Stimulated activated CD8-positive, alpha-beta memory T cell treated with anti-CD3 and anti-CD28 coated beads, Interleukin-12 subunit alpha, Interleukin-12 subunit beta, amount 100 ng/mL, for 24 hours (primary cell): ENCODE measurements at regions not wholly inside any gene's neighbourhood (a gene's known extent, or its start where the extent isn't known, plus 50 kb on each side); places are given as distances from the start of the nearest gene placed in this dataset.

Source experiments
- DNase-seq: peaks from one replicate; pipeline ENCODE4 v3.0.0-alpha.2; 2020; ENCODE audit errors: extremely low read depth

DNA sequence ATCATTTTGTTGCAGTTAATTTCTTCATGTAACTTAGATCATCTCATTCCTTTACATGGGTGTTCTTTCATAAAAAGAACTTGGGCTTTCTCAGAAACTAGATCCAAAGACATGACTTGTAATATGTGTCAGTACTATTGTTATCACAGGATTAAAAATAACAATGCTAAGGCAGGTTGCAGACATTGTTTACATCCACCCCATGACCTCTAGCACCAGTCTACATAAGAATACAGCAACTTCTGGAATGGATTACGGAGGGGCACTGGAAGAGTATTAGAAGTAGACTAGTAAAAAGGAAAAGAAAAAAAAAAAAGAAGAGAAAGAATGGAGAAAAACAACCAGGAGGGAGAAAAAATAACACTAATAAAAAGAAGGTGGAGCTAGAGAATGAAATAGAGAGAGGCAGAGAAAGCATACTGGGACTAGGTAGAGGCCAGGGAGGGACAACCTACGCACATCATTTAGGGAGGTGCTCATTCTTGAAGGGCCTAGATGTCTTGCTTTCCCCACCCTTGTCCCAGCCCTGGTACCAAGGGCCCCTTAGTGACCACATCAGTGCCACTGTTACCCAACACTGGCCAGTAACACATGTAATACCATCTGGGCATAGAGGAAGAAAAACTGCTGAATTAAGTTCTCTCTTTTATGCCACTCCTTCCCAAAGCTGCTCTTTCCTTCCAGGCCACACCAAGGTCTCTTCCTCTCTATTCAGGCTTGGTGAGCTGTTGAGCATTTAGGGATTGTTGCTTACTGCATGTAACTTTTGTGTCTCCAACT, 70.6 kb upstream of the KLF7 start:
- no peak for DNase-seq

DNA sequence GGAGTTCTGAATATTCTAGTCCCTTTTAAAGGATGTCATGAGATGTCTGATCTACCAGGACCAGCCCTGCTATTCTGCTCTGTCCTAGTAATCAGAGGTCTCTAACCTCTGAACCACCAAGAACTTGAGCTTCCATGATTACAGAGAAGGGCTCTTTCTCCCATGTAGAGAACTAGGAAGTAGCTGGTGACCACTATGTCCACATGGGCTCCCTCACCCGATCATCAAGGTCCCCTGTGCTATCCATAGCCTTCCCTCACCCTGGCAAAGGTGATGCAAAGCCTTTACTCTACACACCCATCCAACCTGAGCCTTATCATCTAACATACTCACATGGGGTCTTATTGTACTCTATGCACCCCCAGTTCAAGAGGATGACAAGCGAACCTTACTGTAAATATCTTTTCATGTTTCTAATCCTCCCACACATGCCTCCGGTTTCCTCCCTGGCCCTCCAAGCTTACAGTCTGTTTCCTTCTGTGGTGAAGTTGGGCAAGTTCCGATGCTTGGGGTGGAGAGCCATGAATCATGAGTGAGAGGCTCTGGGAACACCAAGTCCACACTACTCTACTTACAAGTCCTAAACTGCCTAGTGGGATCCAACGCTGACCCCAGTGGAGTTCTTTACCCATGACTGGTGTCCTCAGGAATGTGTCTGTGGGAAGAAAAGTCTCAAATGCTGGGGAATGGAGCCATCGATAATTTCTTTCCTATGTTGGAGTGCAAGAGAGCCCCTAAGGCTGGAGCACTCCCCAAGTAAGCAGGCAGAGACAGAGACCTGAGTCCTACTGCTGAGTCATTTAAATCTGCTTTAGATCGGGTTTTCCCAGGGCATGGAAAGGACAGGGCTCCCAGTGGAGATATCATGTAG, 73.3 kb upstream of the KLF7 start:
- DNase-seq: no peak

DNA sequence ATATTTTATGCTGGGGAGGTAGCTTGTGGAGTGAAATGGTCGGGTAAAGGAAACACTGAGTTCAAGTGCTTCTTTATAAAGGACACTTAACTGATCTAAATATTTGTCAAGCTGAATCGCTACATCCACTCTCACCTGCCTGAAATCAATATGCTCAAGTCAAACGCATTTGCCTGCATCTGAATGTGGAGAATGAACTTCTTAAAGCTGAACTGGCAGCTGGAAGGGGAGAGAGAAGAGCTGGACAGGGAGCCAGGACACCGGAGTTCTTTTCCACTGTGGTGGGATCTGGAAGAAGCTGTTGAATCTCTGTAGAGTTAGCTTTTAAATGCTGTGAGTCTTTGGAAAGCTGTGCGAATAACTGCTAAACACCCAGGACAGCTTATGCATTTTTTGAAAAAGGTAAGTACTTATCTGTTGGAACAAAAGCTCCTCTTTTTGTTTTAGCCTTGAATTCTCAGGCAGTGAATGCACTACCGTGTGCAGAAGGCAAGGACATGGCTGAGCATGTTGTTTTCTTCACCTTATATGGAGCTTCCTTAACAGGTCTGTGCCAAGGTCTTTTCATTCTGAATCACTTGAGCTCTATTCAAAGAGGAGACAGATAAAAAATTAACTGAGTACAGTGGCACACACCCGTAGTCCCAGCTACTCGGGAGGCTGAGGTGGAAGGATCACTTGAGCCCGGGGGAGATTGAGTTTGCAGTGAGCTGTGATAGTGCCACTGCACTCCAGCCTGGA, 74.2 kb upstream of the KLF7 start:
- no peak for DNase-seq

DNA sequence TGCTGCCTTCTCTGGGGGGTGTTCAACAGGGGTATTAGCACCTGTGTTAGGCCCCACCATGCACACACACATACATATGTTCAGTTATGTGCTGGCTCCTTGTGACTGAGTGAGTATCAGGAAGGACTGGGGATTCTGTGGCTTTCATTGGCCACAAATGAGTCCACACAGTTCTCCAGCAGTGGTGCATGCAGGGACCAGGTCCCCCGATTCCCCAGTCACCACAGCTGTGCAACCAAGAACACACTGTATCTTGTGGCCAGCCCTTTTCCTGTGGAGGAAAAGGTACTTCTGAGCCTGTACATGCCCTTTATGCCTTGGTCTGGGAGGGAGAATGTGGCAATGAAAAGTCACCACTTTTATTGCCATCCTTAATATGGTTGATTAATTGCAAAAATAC, 74.9 kb upstream of the KLF7 start:
- no peak for DNase-seq

DNA sequence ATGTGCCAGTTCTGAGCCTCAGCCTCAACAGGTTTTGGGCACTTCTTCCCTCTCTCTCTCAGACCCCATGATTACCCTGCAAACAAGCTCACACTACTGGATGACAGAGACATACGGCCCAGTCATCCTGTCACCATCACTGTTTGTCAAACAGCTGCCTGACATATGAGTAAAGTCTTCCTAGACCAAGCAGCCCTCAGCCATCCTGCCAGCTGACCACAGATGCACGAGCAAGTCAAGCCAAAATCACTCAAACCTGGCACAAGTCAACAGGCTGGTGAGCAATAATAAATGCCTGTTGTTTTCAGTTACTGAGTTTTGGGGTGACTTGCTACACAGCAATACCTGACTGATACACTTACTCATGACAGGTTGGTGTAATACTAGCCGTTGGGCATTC, 75.5 kb upstream of the KLF7 start:
- no peak for DNase-seq

DNA sequence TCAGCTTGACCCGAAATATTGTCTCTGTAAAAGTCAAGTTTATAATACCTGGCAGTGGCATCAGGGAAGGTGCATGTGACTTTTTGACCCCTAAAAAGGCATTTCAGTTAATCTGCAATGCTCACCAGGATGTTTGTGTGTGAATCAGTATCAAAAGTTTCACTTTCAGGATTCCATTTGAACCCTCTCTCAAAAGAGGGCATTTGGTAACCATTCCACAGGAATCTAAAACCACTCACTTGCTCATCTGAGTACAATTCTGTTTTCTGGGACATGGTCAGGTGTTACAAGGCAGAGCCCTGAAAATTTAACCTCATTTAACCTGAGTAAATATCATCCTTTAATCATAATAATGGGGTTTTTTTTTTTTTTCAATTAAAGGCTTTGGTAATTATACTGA, 77.9 kb upstream of the KLF7 start:
- no peak for DNase-seq

DNA sequence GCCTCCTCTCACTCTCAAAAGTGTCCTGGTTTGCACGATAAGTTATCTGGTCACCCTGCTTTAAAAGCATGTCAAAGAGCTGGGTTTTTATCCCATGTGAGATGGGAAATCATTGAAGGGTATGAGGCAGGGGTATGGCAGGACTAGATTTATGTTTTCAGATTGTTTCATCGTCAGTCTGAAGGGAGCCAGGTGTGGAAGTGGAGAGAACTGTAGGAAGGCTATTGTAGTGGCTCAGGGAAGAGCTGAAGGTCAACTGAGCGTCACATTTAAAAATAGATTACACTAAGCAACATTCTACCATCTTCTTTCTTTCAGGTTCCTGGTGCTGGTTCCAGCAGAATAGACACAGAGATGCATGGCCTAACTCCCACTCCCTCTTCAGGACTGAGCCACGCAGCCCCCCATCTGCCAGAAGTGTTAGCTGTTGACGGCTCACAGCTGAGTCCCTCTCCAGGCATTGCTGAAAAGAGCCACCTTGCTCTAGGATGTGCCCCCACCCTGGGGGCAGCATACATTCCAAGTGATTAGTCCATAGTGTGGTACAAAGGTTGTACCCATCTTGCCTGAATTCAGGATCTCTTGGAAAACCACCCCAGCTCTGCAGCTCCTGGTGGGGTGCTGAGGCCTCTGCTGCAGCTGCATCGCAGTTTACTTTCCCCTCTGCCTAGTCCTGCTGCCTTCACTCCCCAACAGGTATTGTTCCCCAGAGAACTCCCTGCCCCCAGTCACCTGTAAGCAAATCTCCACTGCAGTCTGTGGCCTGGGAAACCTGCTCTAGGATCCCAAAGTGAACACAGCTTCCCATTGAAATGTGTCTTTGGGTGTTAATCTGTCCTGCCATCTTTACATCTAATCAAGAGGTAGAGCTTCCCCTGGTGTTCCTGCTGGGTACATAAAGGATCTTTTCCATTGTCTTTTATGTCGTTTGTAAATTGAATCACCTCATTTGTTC, 79.5 kb upstream of the KLF7 start:
- DNase-seq: no peak

DNA sequence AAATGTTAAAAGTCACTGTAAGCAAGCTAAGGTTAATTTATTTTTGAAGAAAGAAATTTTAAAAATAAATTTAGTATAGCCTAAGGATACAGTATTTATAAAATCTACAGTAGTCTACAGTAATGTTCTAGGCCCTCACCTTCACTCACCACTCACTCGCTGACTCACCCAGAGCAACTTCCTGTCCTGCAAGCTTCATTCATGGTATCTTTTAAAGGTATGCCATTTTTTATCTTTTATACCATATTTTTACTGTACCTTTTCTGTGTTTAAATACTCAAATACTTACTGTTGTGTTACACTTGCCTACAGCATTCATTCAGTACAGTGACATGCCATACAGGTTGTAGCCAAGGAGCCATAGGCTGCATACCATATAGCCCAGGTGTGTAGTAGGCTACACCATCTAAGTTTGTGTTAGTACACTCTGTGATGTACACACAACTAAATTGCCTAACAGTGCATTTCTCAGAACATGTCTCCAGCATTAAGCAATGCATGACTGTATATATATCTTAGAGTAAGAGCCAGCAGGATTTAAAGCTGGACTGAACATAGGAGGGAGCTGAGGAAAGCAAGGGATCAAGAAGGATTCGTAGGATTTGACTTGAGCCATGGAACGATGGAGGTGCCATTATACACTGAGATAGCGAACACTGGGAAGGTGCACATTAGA, 83.1 kb upstream of the KLF7 start:
- DNase-seq: no peak

DNA sequence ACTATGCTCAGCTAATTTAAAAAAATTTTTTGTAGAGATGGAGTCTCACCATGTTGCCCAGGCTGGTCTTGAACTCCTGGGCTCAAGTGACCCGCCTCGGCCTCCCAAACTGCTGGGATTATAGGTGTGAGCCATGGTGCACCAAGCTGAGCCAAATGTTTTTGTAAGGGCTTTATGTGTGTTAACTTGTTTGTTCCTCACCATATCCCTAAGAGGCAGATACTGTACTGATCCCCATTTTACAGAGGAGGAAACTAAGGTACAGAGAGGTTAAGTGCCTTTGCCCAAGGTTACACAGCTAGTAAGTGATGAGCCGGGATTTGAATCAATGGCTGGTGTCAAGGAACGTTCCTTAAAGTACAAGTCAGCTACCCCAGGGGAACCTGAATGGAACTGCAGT, 85.3 kb upstream of the KLF7 start:
- no peak for DNase-seq

DNA sequence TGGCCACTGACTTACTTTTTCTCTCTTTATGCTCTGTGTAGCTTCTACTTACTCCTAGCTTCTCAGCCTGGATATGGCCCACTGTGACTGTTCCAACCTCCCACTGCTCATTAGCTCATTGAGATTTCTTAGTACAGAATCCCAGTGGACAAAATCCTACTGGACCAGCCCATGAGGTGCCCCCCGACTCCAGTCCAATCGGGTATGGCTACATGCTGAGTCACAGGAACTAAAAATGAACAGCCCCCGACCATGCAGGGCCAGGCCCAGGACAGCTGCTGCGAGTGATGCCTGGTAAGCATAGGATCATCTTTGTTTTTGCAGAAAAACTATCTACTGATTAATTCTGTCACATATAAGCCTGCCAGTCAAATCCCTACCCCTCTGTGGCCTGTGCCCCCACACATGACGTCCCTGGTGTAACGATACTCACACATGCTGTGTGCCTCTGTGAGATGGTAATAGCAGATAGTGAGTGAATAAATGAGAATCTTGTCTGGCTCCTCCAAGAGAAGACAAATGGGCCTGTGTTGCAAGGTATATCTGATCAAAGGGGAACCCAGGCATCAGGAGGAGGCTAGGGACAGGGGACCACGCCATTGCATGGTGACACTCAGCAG, 85.9 kb upstream of the KLF7 start:
- no peak for DNase-seq

DNA sequence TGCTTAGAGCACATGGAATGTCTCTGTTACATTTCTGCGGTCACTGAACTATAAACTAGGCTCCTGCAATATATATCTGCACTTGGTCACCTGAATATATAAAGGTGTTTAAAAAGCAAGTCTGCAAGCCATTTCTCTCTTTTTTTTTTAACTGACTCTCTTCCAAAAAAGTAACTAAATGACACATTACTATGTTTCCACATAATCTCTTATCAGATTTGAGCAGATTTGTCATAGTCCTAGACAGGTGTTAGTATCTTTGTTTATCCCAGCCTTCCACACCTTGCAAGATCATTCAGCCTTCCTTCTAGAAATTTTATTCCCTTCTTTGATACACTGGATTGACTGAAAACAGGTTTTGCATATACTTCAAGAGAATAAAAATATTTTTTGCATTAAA, 86.7 kb upstream of the KLF7 start:
- no peak for DNase-seq

DNA sequence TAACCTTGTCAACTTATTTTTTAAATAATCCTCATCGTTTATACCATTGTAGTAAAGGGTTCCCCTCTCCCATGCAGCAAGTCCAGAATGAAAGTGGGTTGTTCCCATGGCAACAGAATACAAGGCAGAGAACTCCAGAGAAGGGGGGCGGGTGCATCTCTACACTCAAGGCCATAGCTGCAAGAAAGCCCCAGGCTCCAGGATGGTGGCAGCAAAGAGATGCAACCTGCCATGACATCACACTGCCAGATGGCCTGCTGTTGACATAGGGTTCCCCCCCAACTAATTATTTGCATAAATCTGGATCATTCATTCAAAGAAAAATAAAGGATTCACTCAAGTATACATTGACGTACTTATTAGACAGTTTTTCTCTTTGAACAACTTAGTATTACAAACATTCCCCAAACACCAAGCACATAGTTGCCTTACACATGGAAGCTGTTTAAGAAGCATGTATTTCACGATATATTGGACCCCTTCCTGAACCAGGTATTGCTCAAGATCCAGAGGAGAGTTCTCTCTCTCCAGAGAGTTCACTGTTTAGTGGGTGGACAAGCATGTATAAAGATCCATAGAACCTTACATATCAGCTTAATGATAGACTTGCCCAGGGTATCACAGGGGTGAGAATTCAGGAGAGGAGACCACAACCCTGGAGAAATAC, 87.4 kb upstream of the KLF7 start:
- DNase-seq: no peak

DNA sequence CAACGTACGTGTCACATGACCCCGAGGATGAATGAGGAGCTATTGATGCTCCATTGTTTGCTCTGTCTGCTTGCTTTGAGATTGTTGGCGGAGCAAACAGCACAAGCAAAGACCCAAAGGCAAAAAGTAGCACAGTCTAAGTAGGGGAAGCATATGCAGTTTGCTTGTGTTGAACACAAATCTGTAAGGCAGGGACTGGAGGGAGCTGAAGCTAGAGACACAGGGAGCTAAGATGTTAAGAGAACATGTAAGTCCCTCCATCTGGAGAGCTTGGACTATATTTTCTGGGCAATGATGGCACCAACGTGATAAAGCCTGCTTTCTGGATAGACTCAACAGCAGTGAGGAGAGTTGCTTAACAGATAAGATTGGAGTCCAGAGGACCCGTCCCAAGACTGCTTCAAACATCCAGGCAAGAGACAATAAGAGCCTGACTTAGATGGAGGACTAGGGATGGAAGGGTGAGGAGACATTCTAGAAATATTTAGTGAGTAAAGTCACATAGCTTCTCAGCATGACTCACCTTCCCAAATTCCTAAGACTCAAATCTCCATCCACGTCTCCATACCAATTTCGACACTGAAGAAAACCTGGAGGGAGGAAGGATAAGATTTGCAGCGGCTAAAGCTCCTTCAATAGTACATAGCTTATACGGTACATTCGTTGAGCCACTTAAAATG, 88.1 kb upstream of the KLF7 start:
- DNase-seq: no peak

DNA sequence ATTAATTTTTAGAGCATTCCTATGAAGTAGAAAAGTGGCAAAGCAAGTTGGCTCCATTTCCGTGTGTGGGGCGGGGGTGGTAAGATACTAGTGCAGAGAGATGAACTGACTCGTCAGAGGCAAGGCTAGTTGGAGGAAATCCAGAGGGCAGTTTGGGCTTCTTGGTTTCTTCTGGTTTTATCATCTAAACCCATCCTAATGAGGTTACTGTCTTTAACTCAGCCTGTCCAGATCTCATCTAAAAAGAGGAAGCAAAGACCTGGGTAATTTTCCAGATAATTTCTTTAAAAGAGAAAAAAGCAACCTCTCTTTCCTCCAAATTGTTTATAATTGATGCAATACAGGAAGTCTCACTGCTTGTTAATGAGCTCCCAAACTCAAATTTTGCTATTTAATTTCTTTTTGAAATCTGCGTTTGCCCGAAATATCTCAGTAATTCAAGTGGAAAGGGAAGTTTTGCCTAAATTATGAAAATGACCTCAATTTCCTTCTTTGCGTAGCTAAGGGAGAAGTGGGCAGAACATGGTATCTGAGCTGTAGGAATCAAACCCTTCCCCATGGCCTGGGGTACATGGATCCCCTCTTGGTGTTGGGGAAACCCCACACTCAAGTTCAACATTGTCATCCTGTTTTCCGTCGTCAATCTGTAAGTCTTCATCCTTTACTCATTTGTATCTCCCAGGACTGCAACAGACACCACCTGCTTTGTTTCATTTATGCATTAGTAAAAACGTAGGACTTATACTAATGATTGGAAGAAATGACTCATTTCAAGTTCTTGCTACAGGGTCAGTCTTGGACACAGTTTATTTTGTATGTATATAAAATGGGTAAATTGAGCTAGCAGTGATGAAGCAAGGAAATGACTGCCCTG, 89.1 kb upstream of the KLF7 start:
- no peak for DNase-seq

DNA sequence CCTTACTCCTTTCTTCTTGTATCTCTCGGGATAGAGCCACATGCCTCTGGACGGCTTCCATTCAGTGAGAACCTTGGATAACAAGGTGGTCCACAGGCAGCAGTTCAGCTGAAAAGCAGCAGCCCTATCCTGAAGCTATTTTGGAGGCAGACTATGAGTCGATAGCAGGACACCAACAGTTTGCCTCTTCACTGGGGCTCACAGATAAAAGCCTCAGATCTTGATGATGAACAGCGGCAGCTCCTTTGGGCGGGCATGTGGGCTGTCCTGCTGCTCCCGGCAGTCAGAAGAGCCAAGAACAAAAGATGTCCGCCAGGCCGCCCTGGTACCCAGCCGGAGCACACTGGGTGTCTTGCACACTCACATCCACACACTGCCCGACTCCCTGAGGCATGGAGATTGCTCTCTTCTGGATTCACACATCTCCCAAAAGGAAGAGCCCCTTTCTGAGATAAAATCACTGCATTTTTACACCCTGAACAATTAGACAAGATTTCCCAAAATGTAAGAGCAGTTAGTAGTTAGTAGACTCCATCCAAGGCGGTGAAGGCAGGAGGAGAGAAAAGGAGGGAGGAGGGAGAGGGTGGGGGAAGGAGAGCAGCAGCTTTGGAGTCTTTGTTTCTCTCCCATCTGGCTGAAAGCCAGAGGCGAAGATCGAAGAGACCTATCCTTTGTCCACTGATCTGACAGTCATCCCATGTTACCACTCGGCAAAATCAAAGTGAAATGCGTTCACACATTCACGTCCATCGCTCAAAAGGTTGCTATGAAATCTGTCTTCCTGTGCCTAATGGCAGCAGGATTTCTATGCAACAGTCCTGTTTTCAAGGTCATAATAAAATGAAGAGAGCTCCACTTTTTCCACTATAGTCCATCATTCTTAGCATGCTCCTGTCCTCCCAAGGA, 90.1 kb upstream of the KLF7 start:
- no peak for DNase-seq

DNA sequence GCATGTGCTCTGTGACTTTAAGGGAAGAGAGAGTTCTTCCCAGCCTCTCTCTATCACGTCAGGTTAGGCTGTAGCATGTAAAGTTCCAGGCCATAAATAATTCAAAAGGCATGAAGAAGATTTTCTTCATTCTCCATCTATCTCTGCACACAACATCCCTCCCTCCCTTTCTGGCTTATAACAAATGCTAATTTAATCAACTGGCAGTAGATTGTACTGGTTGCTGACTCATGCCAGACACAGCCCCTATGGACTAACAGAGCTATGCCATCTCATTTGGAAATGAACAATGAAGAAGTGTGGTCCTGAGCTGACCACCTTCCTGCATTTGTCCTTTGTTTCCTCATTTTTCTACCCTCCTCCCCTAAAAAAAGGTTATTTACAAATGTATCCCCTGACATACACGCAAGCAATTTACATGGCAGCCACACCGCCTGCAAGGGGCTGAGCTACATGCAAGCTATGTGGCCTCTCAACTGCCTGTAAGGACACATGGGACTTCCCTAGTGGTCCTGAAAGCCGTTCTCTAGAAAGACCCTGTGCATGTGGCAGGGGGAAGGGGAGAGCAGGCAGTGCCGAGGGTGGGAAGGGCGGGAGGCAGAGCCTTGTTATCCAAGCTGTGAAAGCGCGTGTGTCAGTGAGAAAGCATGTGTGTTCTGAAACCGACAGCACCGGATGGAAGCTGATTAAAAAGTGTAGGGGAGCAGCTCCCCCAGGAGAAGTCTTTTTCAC, 90.9 kb upstream of the KLF7 start:
- DNase-seq: no peak
